HCT116 (cell line): ENCODE measurements at regions not wholly inside any gene's neighbourhood (a gene's known extent, or its start where the extent isn't known, plus 50 kb on each side); places are given as distances from the start of the nearest gene placed in this dataset.

Source experiments
- ATAC-seq: fragments of 200-7000 bp; cut with Tn5 transposase; 2 replicates; pipeline ENCODE4 v1.9.1; 2020; ENCODE audit warnings: mild to moderate bottlenecking, moderate library complexity
- BruUV-seq: library from RNA; stranded (reverse); fragments of 400-500 nt; replicated peaks from 2 replicates; lab custom pipeline; 2021; lab: Mats Ljungman, UMichigan
- CTCF ChIA-PET: fragments of 300-600 bp; sonication (Branson Sonifier 250); formaldehyde crosslinking; loops from one replicate; lab custom pipeline; 2021; ENCODE audit warnings: antibody characterized with exemption; lab: Charles Lee
- POLR2A ChIA-PET: fragments of 300-600, 350-600 bp; sonication (Branson Sonifier 250); formaldehyde crosslinking; loops from one replicate; lab custom pipeline; 2021; ENCODE audit warnings: antibody characterized with exemption; lab: Charles Lee
- RAD21 ChIA-PET, 2 experiments: fragments of 300-600 bp; sonication (Branson Sonifier 250); formaldehyde crosslinking; loops; one replicate each; lab custom pipeline; 2023; ENCODE audit warnings: low total read pairs in 2 of 2; ENCODE audit not compliant: uncharacterized antibody in 2 of 2, unreplicated experiment in 2 of 2, low non-redundant PET in 1 of 2; lab: Charles Lee
- DNase-seq: peaks from one replicate; pipeline ENCODE4 v3.0.0-alpha.2; 2010; ENCODE audit warnings: low read depth, low spot score
- H2AFZ ChIP-seq: fragments of 200-600 bp; shearing (Covaris generic), sonication (generic); 2 replicates; pipeline ENCODE4 v1.6.1; 2017; ENCODE audit warnings: low read depth, mixed run types, mixed read lengths, antibody characterized with exemption, low read length; ENCODE audit not compliant: poor library complexity, severe bottlenecking
- H3K27ac ChIP-seq: 2 replicates; pipeline ENCODE4 v1.5.1; 2012; ENCODE audit warnings: low read depth, low read length
- H3K27me3 ChIP-seq: fragments of 200-600 bp; sonication (generic); 2 replicates; pipeline ENCODE4 v1.6.1; 2016; ENCODE audit warnings: mixed run types, low read length, mixed read lengths; ENCODE audit not compliant: insufficient read depth
- H3K36me3 ChIP-seq, 2 experiments: fragments of 200-500 bp in 1 of 2; fragments of 200-600 bp in 1 of 2; sonication (Bioruptor generic) in 1 of 2; sonication (generic) in 1 of 2; 2 replicates each; pipeline versions ENCODE4 v1.5.1 to v1.6.1; 2014 to 2016; ENCODE audit warnings: low read length in 2 of 2, inconsistent platforms in 1 of 2, mixed read lengths in 1 of 2, mixed run types in 1 of 2; ENCODE audit not compliant: insufficient read depth in 2 of 2, control insufficient read depth in 1 of 2
- H3K4me1 ChIP-seq, 2 experiments: fragments of 200-600 bp in 1 of 2; sonication (generic) in 1 of 2; 2 replicates each; pipeline versions ENCODE4 v1.5.1 to v1.6.1; 2012 to 2017; ENCODE audit warnings: low read length in 2 of 2, inconsistent platforms in 1 of 2, mild to moderate bottlenecking in 1 of 2, mixed read lengths in 1 of 2, mixed run types in 1 of 2, moderate library complexity in 1 of 2; ENCODE audit not compliant: insufficient read depth in 2 of 2, control insufficient read depth in 1 of 2
- H3K4me2 ChIP-seq: fragments of 200-600 bp; sonication (generic); 2 replicates; pipeline ENCODE4 v1.6.1; 2017; ENCODE audit warnings: mixed run types, low read length, mixed read lengths
- H3K4me3 ChIP-seq, 2 experiments: fragments of 200-600 bp in 1 of 2; sonication (generic) in 1 of 2; replicated peaks in 1 of 2; 2 replicates each; pipeline ENCODE4 v1.5.1; 2011 to 2016; ENCODE audit warnings: low read length in 2 of 2, control low read depth in 1 of 2, low read depth in 1 of 2, mild to moderate bottlenecking in 1 of 2, mixed read lengths in 1 of 2, mixed run types in 1 of 2
- H3K79me2 ChIP-seq: fragments of 200-600 bp; sonication (generic); 2 replicates; pipeline ENCODE4 v1.6.1; 2017; ENCODE audit warnings: mild to moderate bottlenecking, mixed run types, low read length, moderate library complexity, mixed read lengths; ENCODE audit not compliant: insufficient read depth
- H3K9ac ChIP-seq: fragments of 200-600 bp; sonication (generic); 2 replicates; pipeline ENCODE4 v1.6.1; 2016; ENCODE audit warnings: low read length, mixed read lengths
- H3K9me2 ChIP-seq: fragments of 200-600 bp; sonication (generic), shearing (Covaris generic); 2 replicates; pipeline ENCODE4 v1.6.1; 2017; ENCODE audit warnings: mixed run types, mild to moderate bottlenecking, moderate library complexity; ENCODE audit not compliant: insufficient read depth
- H3K9me3 ChIP-seq, 2 experiments: fragments of 200-500 bp in 1 of 2; fragments of 200-600 bp in 1 of 2; sonication (Bioruptor generic) in 1 of 2; sonication (generic) in 1 of 2; 2 replicates each; pipeline ENCODE4 v1.6.1; 2014 to 2017; ENCODE audit warnings: low read length in 2 of 2, mixed read lengths in 2 of 2, inconsistent platforms in 1 of 2, low read depth in 1 of 2, mild to moderate bottlenecking in 1 of 2, mixed run types in 1 of 2, moderate library complexity in 1 of 2; ENCODE audit not compliant: control insufficient read depth in 1 of 2, insufficient read depth in 1 of 2
- H4K20me1 ChIP-seq: fragments of 200-600 bp; sonication (generic), shearing (Covaris generic); 2 replicates; pipeline ENCODE4 v1.6.1; 2017; ENCODE audit warnings: mixed run types, mild to moderate bottlenecking, moderate library complexity; ENCODE audit not compliant: insufficient read depth
- CEBPB ChIP-seq: IDR thresholded peaks from 2 replicates; pipeline ENCODE4 v1.6.1; 2012; ENCODE audit warnings: low read depth
- EGR1 ChIP-seq: IDR thresholded peaks from 2 replicates; pipeline ENCODE4 v1.6.1; 2012; ENCODE audit warnings: low read depth
- EZH2 ChIP-seq: fragments of 200-600 bp; sonication (generic); IDR thresholded peaks from 2 replicates; pipeline ENCODE4 v1.6.1; 2017; ENCODE audit warnings: antibody characterized with exemption, mixed run types
- FOSL1 ChIP-seq: IDR thresholded peaks from 2 replicates; pipeline ENCODE4 v1.6.1; 2012; ENCODE audit warnings: low read depth
- JUND ChIP-seq: IDR thresholded peaks from 2 replicates; pipeline ENCODE4 v1.6.1; 2012
- SP1 ChIP-seq: IDR thresholded peaks from 2 replicates; pipeline ENCODE4 v1.6.1; 2012; ENCODE audit warnings: low read depth
- YY1 ChIP-seq: IDR thresholded peaks from 2 replicates; pipeline ENCODE4 v1.6.1; 2011; ENCODE audit warnings: low read length, low read depth, moderate library complexity, mild to moderate bottlenecking; ENCODE audit not compliant: insufficient replicate concordance; ENCODE audit errors: extremely low read depth
- intact Hi-C: fragments of 100-400 bp; cut with micrococcal nuclease; formaldehyde crosslinking; loops from 2 replicates; pipeline ENCODE4 v1.10.0; 2022
- TF ChIP-seq, protein P1 (sequence below): IDR thresholded peaks from 2 replicates; pipeline ENCODE4 v1.6.1; 2012

DNA sequence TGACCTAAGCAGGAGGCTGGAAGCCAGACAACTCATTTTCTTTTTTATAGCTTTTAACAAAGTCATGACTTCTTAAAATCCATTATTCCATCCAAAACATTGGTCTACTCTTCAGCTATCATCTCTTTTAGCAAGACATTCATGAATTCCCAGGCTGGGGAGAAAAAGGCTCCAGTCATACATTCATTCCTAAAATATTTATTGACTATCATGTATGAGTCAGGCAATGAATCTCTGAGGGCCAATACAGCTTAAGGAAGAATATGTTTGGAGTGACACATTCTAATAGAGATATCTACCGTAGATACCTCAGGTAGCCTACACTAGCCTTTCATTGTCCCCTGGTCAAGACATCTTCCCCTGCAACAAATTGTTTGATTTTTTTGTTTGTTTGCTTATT is 196.4 kb upstream of the NANOGP8 start:
- intact Hi-C loops = loop anchor here (10.0 kb wide), 3 partner anchors 207 to 1843 kb away; no protein-coding TSS in a partner anchor

DNA sequence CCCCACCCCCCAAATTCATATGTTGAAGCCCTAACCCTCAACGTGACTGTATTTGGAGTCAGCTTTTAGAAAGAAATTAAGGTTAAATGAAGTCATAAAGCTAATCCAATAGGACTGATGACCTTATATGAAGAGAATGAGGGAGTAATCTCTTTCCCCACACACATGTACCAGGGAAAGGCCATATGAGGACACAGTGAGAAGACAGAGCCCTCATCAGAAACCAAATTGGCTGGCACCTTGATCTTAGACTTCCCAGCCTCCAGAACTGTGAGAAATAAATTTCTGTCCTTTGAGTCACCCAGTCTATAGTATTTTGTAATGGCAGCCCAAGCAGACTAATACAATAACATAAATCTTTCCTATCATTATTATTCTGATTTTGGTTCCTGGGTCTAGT is 194.7 kb upstream of the NANOGP8 start:
- no peak overlapping the region for H2AFZ ChIP-seq
- H4K20me1 ChIP-seq = no peaks in the 10 kb centered on the region
- peaks cover 4 to 5% of the 10 kb centered on the region in 2 experiments; a peak in 2 of 4 replicates for H3K9me3 ChIP-seq
- DNase-seq = no peak
- H3K9ac ChIP-seq = no peak overlapping the region
- no peak overlapping the region for H3K27ac ChIP-seq
- H3K79me2 ChIP-seq = no peaks in the 10 kb centered on the region
- ATAC-seq = no peak
- POLR2A ChIA-PET = no interaction called here
- peaks cover 0 to 13% of the 10 kb centered on the region in 2 experiments; a peak in 3 of 4 replicates for H3K4me1 ChIP-seq
- no TSS peak for BruUV-seq
- no peaks in the 10 kb centered on the region for H3K9me2 ChIP-seq
- intact Hi-C loops = loop anchor here (10.0 kb wide), 3 partner anchors 205 to 1845 kb away; no protein-coding TSS in a partner anchor
- H3K27me3 ChIP-seq = no peaks in the 10 kb centered on the region
- CTCF ChIA-PET = no interaction called here
- H3K4me2 ChIP-seq = no peak overlapping the region
- no peak overlapping the region for H3K4me3 ChIP-seq
- RAD21 ChIA-PET = no interaction called here
- no peaks in the 10 kb centered on the region for H3K36me3 ChIP-seq
- TF ChIP-seq, protein P1, sequence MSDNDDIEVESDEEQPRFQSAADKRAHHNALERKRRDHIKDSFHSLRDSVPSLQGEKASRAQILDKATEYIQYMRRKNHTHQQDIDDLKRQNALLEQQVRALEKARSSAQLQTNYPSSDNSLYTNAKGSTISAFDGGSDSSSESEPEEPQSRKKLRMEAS = no peak
- TF ChIP-seq JUND (no peak), SP1 (no peak), CEBPB (no peak), EGR1 (no peak), YY1 (no peak)

More for the DNA sequence above, 196.4 kb upstream of the NANOGP8 start:
- no TSS peak for BruUV-seq
- H3K9ac ChIP-seq = no peak overlapping the region
- H3K27me3 ChIP-seq = no peaks in the 10 kb centered on the region
- H2AFZ ChIP-seq = no peak overlapping the region
- DNase-seq (peak; percentile 35), ATAC-seq (peak; percentile 79)
- H3K4me2 ChIP-seq = peak overlapping the region; percentile 19
- peaks cover 0 to 13% of the 10 kb centered on the region in 2 experiments; a peak in 3 of 4 replicates for H3K4me1 ChIP-seq
- no peaks in the 10 kb centered on the region for H3K79me2 ChIP-seq
- TF ChIP-seq FOSL1 (peak; percentile 68), EGR1 (no peak), JUND (peak; percentile 60; the same call in 1 of the 2 replicates), EZH2 (no peak), SP1 (peak; percentile 27; the same call in 1 of the 2 replicates)
- H3K9me2 ChIP-seq = no peaks in the 10 kb centered on the region
- H3K27ac ChIP-seq = no peak overlapping the region
- H4K20me1 ChIP-seq = no peaks in the 10 kb centered on the region
- peaks cover 4 to 5% of the 10 kb centered on the region in 2 experiments; a peak in 2 of 4 replicates for H3K9me3 ChIP-seq
- ChIA-PET CTCF (interaction anchor here (1.3 to 1.4 kb wide), 2 partner anchors 8 to 164 kb away, joined by 4 to 5 read pairs; no protein-coding TSS in a partner anchor), POLR2A (no interaction called here), RAD21 (no interaction called here)
- no peaks in the 10 kb centered on the region for H3K36me3 ChIP-seq
- H3K4me3 ChIP-seq = no peak overlapping the region
